IMR-90 (cell line): ENCODE measurements at regions not wholly inside any gene's neighbourhood (a gene's known extent, or its start where the extent isn't known, plus 50 kb on each side); places are given as distances from the start of the nearest gene placed in this dataset.

Source experiments
- ATAC-seq: fragments of 200-7000 bp; cut with Tn5 transposase; 2 replicates; pipeline ENCODE4 v1.9.1; 2020; ENCODE audit warnings: low read depth, mild to moderate bottlenecking, moderate library complexity
- BruUV-seq: library from RNA; stranded (reverse); fragments of 400-500 nt; replicated peaks from 2 replicates; lab custom pipeline; 2021; lab: Mats Ljungman, UMichigan
- CTCF ChIA-PET: fragments of 300-600 bp; formaldehyde crosslinking; extraction: SDS; loops from one replicate; lab custom pipeline; 2021; ENCODE audit warnings: antibody characterized with exemption; lab: Yijun Ruan, JAX
- POLR2A ChIA-PET: fragments of 300-600 bp; sonication (Branson Sonifier 250); formaldehyde crosslinking; loops from one replicate; lab custom pipeline; 2022; ENCODE audit warnings: antibody characterized with exemption; ENCODE audit not compliant: unreplicated experiment; lab: Charles Lee
- DNase-seq: peaks from one replicate; pipeline ENCODE4 v3.0.0; 2013
- H2AFZ ChIP-seq: replicated peaks from 2 replicates; pipeline ENCODE3; 2013; ENCODE audit warnings: low read length, mild to moderate bottlenecking; ENCODE audit not compliant: poor library complexity
- H2AK5ac ChIP-seq: 2 replicates; pipeline ENCODE4 v1.6.1; 2013; ENCODE audit warnings: low read depth, low read length, inconsistent platforms
- H2AK9ac ChIP-seq: replicated peaks from 2 replicates; pipeline ENCODE3; 2013; ENCODE audit warnings: mild to moderate bottlenecking, low read depth, low read length, moderate library complexity; ENCODE audit not compliant: poor library complexity
- H2BK120ac ChIP-seq: 2 replicates; pipeline ENCODE4 v1.6.1; 2013; ENCODE audit warnings: low read depth, low read length, inconsistent platforms
- H2BK15ac ChIP-seq: 3 replicates; pipeline ENCODE4 v1.6.1; 2013; ENCODE audit warnings: low read depth, low read length, inconsistent platforms
- H2BK20ac ChIP-seq: 2 replicates; pipeline ENCODE4 v1.6.1; 2013; ENCODE audit warnings: low read depth, mild to moderate bottlenecking, inconsistent platforms, low read length, moderate library complexity
- H2BK5ac ChIP-seq: 2 replicates; pipeline ENCODE4 v1.6.1; 2013; ENCODE audit warnings: mild to moderate bottlenecking, low read depth, low read length, inconsistent platforms; ENCODE audit not compliant: poor library complexity, severe bottlenecking
- H3K14ac ChIP-seq: replicated peaks from 2 replicates; pipeline ENCODE4 v1.6.1; 2013; ENCODE audit warnings: low read depth, low read length, inconsistent platforms
- H3K18ac ChIP-seq: 2 replicates; pipeline ENCODE4 v1.6.1; 2013; ENCODE audit warnings: low read depth, low read length, control low read depth
- H3K23ac ChIP-seq: 2 replicates; pipeline ENCODE4 v1.6.1; 2013; ENCODE audit warnings: low read depth, low read length, inconsistent platforms
- H3K27ac ChIP-seq: 2 replicates; pipeline ENCODE4 v1.5.1; 2013; ENCODE audit warnings: mild to moderate bottlenecking, control low read depth, low read length; ENCODE audit not compliant: insufficient read depth
- H3K27me3 ChIP-seq: 2 replicates; pipeline ENCODE4 v1.6.1; 2013; ENCODE audit warnings: low read length; ENCODE audit not compliant: control insufficient read depth, insufficient read depth
- H3K36me3 ChIP-seq: 2 replicates; pipeline ENCODE4 v1.6.1; 2013; ENCODE audit warnings: low read length, mixed read lengths; ENCODE audit not compliant: control insufficient read depth, insufficient read depth
- H3K4ac ChIP-seq: 2 replicates; pipeline ENCODE4 v1.6.1; 2013; ENCODE audit warnings: low read depth, low read length, inconsistent platforms
- H3K4me1 ChIP-seq: 2 replicates; pipeline ENCODE4 v1.6.1; 2013; ENCODE audit warnings: low read length, mixed read lengths; ENCODE audit not compliant: control insufficient read depth, insufficient read depth
- H3K4me2 ChIP-seq: 2 replicates; pipeline ENCODE4 v1.6.1; 2013; ENCODE audit warnings: low read depth, mild to moderate bottlenecking, control low read depth, low read length, moderate library complexity
- H3K4me3 ChIP-seq: 2 replicates; pipeline ENCODE4 v1.5.1; 2013; ENCODE audit warnings: low read depth, mild to moderate bottlenecking, control low read depth, low read length, moderate library complexity; ENCODE audit not compliant: insufficient read depth
- H3K56ac ChIP-seq: 2 replicates; pipeline ENCODE4 v1.6.1; 2013; ENCODE audit warnings: low read length, inconsistent platforms; ENCODE audit not compliant: insufficient read depth; ENCODE audit errors: extremely low read depth
- H3K79me1 ChIP-seq, 2 experiments: 2 replicates each; pipeline ENCODE4 v1.6.1; 2013; ENCODE audit warnings: low read length in 2 of 2, inconsistent platforms in 1 of 2, low read depth in 1 of 2
- H3K9ac ChIP-seq: 2 replicates; pipeline ENCODE4 v1.6.1; 2013; ENCODE audit warnings: low read depth, low read length, control low read depth
- H3K9me1 ChIP-seq: 2 replicates; pipeline ENCODE4 v1.6.1; 2013; ENCODE audit warnings: low read length, inconsistent platforms; ENCODE audit not compliant: insufficient read depth
- H3K9me3 ChIP-seq: 2 replicates; pipeline ENCODE4 v1.6.1; 2013; ENCODE audit warnings: low read length; ENCODE audit not compliant: control insufficient read depth, insufficient read depth
- H4K20me1 ChIP-seq: 2 replicates; pipeline ENCODE4 v1.6.1; 2013; ENCODE audit warnings: low read length, inconsistent platforms; ENCODE audit not compliant: insufficient read depth
- H4K5ac ChIP-seq: 2 replicates; pipeline ENCODE4 v1.6.1; 2013; ENCODE audit warnings: mild to moderate bottlenecking, low read depth, low read length, control low read depth
- H4K8ac ChIP-seq, 2 experiments: 2 replicates each; pipeline ENCODE4 v1.6.1; 2013; ENCODE audit warnings: low read depth in 2 of 2, low read length in 2 of 2, control low read depth in 1 of 2, inconsistent platforms in 1 of 2
- H4K91ac ChIP-seq: 2 replicates; pipeline ENCODE4 v1.6.1; 2013; ENCODE audit warnings: low read depth, low read length, inconsistent platforms; ENCODE audit not compliant: insufficient read depth
- BHLHE40 ChIP-seq: fragments of 150-350 bp; IDR thresholded peaks from 2 replicates; pipeline ENCODE4 v1.6.1; 2016; ENCODE audit warnings: mild to moderate bottlenecking, low read depth, low read length
- MXI1 ChIP-seq: IDR thresholded peaks from 2 replicates; pipeline ENCODE4 v1.6.1; 2012; ENCODE audit warnings: low read depth, mild to moderate bottlenecking, low read length, moderate library complexity, borderline replicate concordance
- USF2 ChIP-seq: fragments of 150-350 bp; IDR thresholded peaks from 2 replicates; pipeline ENCODE4 v1.6.1; 2017; ENCODE audit warnings: mild to moderate bottlenecking, antibody characterized with exemption, low read length, low read depth
- WGBS, 2 experiments: methylation state at CpG; one replicate each; pipeline versions ENCODE4 v1.1.5 to v1.1.7; 2013; ENCODE audit warnings: missing lambda C conversion rate in 2 of 2; ENCODE audit not compliant: insufficient read length in 1 of 2; ENCODE audit errors: extremely low coverage in 2 of 2; 5-methylcytosine and 5-hydroxymethylcytosine counted together
- dilution Hi-C: fragments of 300-500 bp; cut with HindIII; formaldehyde crosslinking; loops from one replicate; pipeline ENCODE4 v1.14.3; 2018; ENCODE audit warnings: low sequenced_read_pairs; ENCODE audit not compliant: unreplicated experiment
- in situ Hi-C: fragments of 300-500 bp; cut with MboI; formaldehyde crosslinking; loops from 3 replicates; pipeline ENCODE4 v1.14.3; 2019; ENCODE audit warnings: low sequenced_read_pairs, inconsistent platforms, mixed read lengths
- intact Hi-C: fragments of 100-400 bp; cut with micrococcal nuclease; formaldehyde crosslinking; loops from 2 replicates; pipeline ENCODE4 v1.10.0; 2022

- no peak overlapping the region for H2BK15ac ChIP-seq
- no peak overlapping the region for H3K27ac ChIP-seq
- no peak overlapping the region for H4K91ac ChIP-seq
- H4K20me1 ChIP-seq: no peaks in the 10 kb centered on the region
- no peak overlapping the region for H4K8ac ChIP-seq
- no peak overlapping the region for H3K9ac ChIP-seq
- no peak overlapping the region for H2AFZ ChIP-seq
- dilution Hi-C loops (no loop called here), in situ Hi-C loops (no loop called here), intact Hi-C loops (no loop called here)
- no peak overlapping the region for H4K5ac ChIP-seq
- no peak for DNase-seq
- CTCF ChIA-PET: no interaction called here
- ATAC-seq: no peak
- 80% methylated on average over 2 of the region's 4 CpGs; no CpG with 5 or more reads in 1 of the 2 experiments for WGBS, 2 experiments
- H3K23ac ChIP-seq: no peak overlapping the region
- H3K27me3 ChIP-seq: peaks cover 22% of the 10 kb centered on the region
- no peak overlapping the region for H3K56ac ChIP-seq
- no peak overlapping the region for H3K4me3 ChIP-seq
- H3K4ac ChIP-seq: no peak overlapping the region
- no peak overlapping the region for H2BK20ac ChIP-seq
- H3K9me1 ChIP-seq: no peaks in the 10 kb centered on the region
- POLR2A ChIA-PET: no interaction called here
- no peaks in the 10 kb centered on the region for H3K4me1 ChIP-seq
- no peak for TF ChIP-seq MXI1
- no peak for TF ChIP-seq BHLHE40
- no peak for TF ChIP-seq USF2
- H3K14ac ChIP-seq: no peak overlapping the region
- no peaks in the 10 kb centered on the region for H3K36me3 ChIP-seq
- no peak overlapping the region for H3K4me2 ChIP-seq
- H3K79me1 ChIP-seq: no peaks in the 10 kb centered on the region
- no peak overlapping the region for H2BK5ac ChIP-seq
- H2BK120ac ChIP-seq: no peak overlapping the region
- no TSS peak for BruUV-seq
- no peak overlapping the region for H3K18ac ChIP-seq
- no peak overlapping the region for H2AK9ac ChIP-seq
- H3K9me3 ChIP-seq: no peaks in the 10 kb centered on the region
- H2AK5ac ChIP-seq: no peak overlapping the region
Observed at GRCh38 chr6:33926451-33926850, 122.6 kb upstream of the MLN start.
